Stomach (tissue), 4 donors: ENCODE measurements at regions not wholly inside any gene's neighbourhood (a gene's known extent, or its start where the extent isn't known, plus 50 kb on each side); places are given as distances from the start of the nearest gene placed in this dataset.

Experiments used
- EP300 ChIP-seq: sonication (generic); formaldehyde crosslinking; IDR thresholded peaks from one replicate; pipeline ENCODE4 v1.6.1; 2017; ENCODE audit warnings: antibody characterized with exemption
- POLR2A ChIP-seq, 4 donors: fragments of 450-650 bp; IDR thresholded peaks; one replicate each; pipeline ENCODE4 v1.6.1; 2016; ENCODE audit warnings: antibody characterized with exemption in 4 of 4, control low read depth in 2 of 4, mild to moderate bottlenecking in 1 of 4, moderate library complexity in 1 of 4
- POLR2AphosphoS5 ChIP-seq, 3 donors: sonication (generic); formaldehyde crosslinking; IDR thresholded peaks; one replicate each; pipeline ENCODE4 v1.6.1; 2016; ENCODE audit warnings: antibody characterized with exemption in 3 of 3
- TF ChIP-seq, protein P1 (sequence below), 7 experiments: fragments of 450-650 bp in 4 of 7; fragments of 200-600 bp in 3 of 7; sonication (generic) in 3 of 7; IDR thresholded peaks; one replicate each; pipeline ENCODE4 v1.5.1; 2016 to 2019; ENCODE audit warnings: antibody characterized with exemption in 7 of 7, control low read depth in 2 of 7, mild to moderate bottlenecking in 1 of 7

DNA sequence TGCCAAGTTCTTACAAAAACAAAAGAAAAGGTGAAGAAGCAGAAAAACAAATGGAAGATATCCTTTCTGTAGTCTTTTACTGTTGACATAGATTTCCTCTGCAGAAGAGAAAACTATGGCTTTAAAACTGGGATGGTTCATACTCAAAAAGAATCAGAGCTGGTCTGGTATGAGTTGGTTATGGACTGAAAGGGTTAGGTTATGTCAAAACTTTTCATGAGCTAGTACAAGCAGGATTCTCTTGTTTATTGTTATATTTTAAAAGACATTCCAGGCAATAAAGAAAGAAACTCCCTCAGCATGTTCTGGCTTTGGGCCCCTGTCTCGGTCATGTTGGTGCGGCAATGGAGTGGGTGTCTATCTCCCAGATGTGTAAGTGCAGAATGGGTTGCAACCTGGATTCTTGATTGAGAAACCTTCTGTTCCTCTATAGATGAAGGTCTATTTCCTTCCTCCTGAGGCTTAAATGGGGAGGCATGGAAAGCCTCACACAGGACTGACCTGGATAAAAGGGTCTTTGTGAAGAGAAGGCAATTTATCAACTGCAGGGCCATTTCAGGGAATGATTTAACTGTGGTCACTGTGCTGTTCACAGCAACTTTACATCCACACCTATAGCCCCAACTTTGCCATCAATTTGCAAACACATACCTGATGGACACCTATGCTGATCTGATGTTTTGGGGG lies 209.6 kb upstream of the TNC start:
- TF ChIP-seq, protein P1, sequence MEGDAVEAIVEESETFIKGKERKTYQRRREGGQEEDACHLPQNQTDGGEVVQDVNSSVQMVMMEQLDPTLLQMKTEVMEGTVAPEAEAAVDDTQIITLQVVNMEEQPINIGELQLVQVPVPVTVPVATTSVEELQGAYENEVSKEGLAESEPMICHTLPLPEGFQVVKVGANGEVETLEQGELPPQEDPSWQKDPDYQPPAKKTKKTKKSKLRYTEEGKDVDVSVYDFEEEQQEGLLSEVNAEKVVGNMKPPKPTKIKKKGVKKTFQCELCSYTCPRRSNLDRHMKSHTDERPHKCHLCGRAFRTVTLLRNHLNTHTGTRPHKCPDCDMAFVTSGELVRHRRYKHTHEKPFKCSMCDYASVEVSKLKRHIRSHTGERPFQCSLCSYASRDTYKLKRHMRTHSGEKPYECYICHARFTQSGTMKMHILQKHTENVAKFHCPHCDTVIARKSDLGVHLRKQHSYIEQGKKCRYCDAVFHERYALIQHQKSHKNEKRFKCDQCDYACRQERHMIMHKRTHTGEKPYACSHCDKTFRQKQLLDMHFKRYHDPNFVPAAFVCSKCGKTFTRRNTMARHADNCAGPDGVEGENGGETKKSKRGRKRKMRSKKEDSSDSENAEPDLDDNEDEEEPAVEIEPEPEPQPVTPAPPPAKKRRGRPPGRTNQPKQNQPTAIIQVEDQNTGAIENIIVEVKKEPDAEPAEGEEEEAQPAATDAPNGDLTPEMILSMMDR (IDR thresholded peaks at IDR 0.05): no peak
- TF ChIP-seq POLR2AphosphoS5 (IDR thresholded peaks at IDR 0.05) (no peak), EP300 (no peak), POLR2A (IDR thresholded peaks at IDR 0.05) (no peak)
